ENCODE measurements at regions not wholly inside any gene's neighbourhood (a gene's known extent, or its start where the extent isn't known, plus 50 kb on each side); places are given as distances from the start of the nearest gene placed in this dataset.

- no peak for DNase-seq
Measured at GRCh38 chr10:4132216-4132556, 347.2 kb upstream of the KLF6 start.

- DNase-seq, result no peak
Measured at GRCh38 chr10:4131407-4132215, 346.6 kb upstream of the KLF6 start.

GRCh38 chr10:4130685-4131084, 345.7 kb upstream of the KLF6 start:
- DNase-seq, result no peak

- no peak for DNase-seq
Measured at GRCh38 chr10:4129866-4130477, 345.0 kb upstream of the KLF6 start.

- DNase-seq, result no peak
Measured at GRCh38 chr10:4127518-4128315, 342.7 kb upstream of the KLF6 start.

- no peak for DNase-seq
Measured at GRCh38 chr10:4125776-4126175, 340.8 kb upstream of the KLF6 start.

- no peak for DNase-seq
Measured at GRCh38 chr10:4121502-4122380, 336.7 kb upstream of the KLF6 start.

- DNase-seq, result no peak
Measured at GRCh38 chr10:4120096-4120853, 335.3 kb upstream of the KLF6 start.

- DNase-seq, result no peak
Measured at GRCh38 chr10:4119107-4119506, 334.1 kb upstream of the KLF6 start.

- no peak for DNase-seq
Measured at GRCh38 chr10:4117604-4118003, 332.6 kb upstream of the KLF6 start.

- no peak for DNase-seq
Measured at GRCh38 chr10:4111643-4112042, 326.6 kb upstream of the KLF6 start.

GRCh38 chr10:4109469-4109868, 324.5 kb upstream of the KLF6 start:
- DNase-seq, result no peak

GRCh38 chr10:4108693-4109092, 323.7 kb upstream of the KLF6 start:
- no peak for DNase-seq

GRCh38 chr10:4107285-4107851, 322.4 kb upstream of the KLF6 start:
- DNase-seq, result no peak

- no peak for DNase-seq
Measured at GRCh38 chr10:4103603-4104002, 318.6 kb upstream of the KLF6 start.

GRCh38 chr10:4102802-4103344, 317.9 kb upstream of the KLF6 start:
- no peak for DNase-seq

GRCh38 chr10:4101918-4102654, 317.1 kb upstream of the KLF6 start:
- no peak for DNase-seq

- DNase-seq, result no peak
Measured at GRCh38 chr10:4100380-4100779, 315.4 kb upstream of the KLF6 start.

- DNase-seq, result no peak
Measured at GRCh38 chr10:4099202-4099601, 314.2 kb upstream of the KLF6 start.

GRCh38 chr10:4095166-4095917, 310.3 kb upstream of the KLF6 start:
- no peak for DNase-seq

Measured in NCI-H446 (cell line).